GM12874 (cell line): ENCODE measurements at regions not wholly inside any gene's neighbourhood (a gene's known extent, or its start where the extent isn't known, plus 50 kb on each side); places are given as distances from the start of the nearest gene placed in this dataset.

Experiments used
- CTCF ChIP-seq: IDR thresholded peaks from 2 replicates; pipeline ENCODE4 v1.5.1; 2011; ENCODE audit warnings: low read depth, mild to moderate bottlenecking, control low read depth, low read length, moderate library complexity; ENCODE audit not compliant: insufficient read depth

DNA sequence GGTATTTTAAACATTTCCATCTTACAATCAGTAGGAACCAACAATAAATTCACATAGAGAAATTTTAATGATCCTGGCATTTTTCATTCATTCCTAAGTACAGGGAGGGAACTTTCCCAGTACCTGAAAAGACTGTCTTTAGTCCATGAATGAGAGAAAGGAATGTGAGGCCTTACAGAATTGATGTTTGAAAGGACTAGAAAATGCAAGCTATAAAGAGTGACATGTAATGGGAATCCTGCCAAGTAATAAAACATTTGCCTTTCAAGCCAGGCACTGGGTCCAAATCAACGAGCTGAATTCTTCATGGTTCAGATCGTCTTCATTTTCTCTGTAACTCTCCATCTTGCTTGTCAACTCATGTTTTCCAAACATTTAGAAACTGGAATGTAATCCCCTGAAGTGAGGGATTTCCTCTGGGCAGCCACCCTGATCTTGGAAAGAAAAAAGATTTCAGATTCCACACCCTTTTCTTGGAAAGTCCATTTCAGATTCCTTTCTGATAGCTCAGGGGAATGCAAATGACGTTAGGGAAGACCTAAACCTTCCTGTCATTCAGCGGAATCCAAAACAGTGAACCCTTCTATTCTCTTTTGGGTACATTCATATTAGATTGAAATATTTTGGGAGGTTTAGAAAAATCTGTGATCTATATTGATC lies 315.8 kb downstream of the SH3GL2 start:
- no peak for TF ChIP-seq CTCF

DNA sequence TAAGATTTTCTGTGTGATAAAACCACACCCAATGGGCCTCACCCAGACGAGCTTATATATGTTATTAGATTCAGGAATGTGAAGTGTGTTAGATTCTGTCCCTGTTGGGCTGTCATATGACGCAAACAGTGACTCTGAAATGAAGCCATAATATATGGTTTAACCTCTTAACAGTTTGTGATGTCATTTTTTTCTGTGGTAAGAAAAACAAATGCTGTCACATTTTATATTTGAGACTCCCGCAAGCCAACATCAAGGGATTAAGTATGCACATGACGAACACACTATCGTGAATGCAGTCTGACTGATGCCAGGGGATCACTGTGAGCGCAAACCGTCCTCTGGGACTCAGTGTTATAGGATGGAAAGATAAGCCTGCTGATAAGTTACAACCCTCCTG lies 321.7 kb downstream of the SH3GL2 start:
- no peak for TF ChIP-seq CTCF

DNA sequence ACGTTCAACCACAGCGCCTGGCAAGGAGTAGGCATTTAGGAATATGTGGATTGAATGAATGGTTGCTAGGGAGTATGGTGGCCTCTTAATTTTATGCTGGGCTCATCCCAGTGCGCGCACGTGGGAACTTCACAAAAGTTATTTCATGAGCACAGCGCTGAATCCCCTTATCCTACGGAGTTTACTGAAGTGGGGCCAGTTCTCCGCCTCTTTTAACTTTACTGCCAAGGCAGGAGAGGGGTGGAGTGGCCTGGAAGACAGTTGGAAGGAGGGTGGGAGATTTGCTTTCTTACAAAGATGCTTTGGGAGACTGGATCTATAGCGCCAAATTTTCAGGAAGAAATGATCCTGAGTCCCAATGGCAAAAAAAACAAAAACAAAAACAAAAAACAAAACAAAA lies 326.5 kb downstream of the SH3GL2 start:
- no peak for TF ChIP-seq CTCF

- TF ChIP-seq CTCF = no peak
Observed at GRCh38 chr9:17905781-17906175, 326.9 kb downstream of the SH3GL2 start.

GRCh38 chr9:17906176-17906840 lies 327.4 kb downstream of the SH3GL2 start:
- no peak for TF ChIP-seq CTCF

- no peak for TF ChIP-seq CTCF
Observed at GRCh38 chr9:17906841-17907778, 328.2 kb downstream of the SH3GL2 start.
